ENCODE measurements at regions not wholly inside any gene's neighbourhood (a gene's known extent, or its start where the extent isn't known, plus 50 kb on each side); places are given as distances from the start of the nearest gene placed in this dataset.

DNA sequence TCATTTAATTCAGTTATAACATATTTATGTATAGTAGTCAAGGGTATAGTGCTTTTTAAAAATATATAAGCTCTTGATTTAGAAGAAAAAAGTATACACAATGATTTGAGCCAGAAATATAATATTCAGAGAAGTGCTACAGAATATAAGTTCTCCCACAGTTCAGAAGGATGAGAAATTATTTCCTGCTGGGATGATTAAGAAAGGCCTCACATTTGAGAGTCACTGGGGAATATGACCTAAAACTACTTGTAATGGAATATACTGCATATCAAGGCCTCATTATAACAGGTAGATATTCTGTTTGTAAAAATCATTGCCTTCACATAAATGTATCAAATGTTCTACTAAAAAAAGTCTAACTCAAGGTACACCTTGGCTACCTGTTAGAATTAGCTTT lies 203.5 kb downstream of the MBD2 start:
- intact Hi-C loops (cut with micrococcal nuclease): no loop called here

DNA sequence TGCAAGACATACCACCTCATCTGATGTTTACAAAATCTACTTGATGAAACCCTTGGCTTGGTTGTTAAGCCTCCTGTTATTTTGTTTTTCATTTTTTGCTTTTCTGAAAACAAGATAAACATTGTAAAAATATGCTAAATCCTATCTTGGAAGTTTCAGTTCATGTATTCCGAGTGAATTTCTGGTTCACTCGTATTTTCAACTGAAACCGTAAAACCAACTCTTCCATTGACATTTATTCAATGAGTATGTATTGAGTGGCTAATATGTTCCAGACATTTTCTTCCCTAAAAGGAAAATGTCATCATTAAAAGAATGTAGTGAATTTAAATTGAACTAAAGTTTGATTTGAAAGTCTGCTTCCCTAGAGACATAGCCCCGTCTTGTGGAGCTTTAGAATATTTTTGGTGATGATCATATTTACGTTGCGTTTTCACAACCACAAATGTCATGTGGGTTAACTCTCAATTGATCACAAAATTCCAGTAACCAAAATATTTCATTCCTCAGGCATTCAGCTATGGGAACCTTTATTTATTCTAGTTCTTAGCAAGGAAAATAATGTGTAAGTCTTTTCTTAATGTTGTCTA lies 204.2 kb downstream of the MBD2 start:
- intact Hi-C loops (cut with micrococcal nuclease): no loop called here

DNA sequence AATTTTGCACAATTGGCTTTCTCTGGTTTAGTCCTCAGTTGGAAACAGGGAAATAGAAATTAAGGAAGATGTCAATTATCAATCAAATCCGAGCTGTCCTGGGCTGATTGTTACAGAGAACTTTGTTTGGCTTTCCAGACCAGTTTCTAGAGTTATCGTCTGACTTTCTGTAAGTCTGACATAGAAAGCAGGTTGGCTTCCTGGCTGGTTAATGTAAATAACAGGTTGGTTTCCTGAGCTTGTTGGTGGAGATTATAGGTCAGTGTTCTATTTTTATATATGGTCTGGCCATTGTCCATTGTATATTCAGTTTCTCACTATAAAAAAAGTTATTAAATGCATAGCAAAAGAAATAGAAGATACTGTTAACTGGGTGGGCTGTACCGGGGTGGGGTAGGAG lies 204.8 kb downstream of the MBD2 start:
- intact Hi-C loops (cut with micrococcal nuclease): loop anchor here (5.0 kb wide), 1 partner anchor 1337 kb away; no protein-coding TSS in a partner anchor

DNA sequence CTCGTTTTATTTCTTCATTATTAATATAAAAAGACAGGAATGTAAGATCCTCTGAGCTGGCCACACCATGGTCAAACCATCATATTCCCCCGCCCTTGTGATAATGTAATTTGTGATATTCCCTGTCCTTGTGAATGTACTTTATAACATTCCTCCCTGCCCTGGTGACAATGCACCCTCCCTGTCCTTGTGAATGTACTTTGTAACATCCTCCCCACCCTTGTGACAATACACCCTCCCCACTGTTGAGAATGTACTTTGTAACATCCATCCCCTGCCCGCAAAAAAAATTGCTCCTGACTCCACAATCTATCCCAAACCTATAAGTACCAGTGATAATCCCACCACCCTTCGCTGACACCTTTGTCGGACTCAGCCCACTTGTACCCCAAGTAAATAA lies 211.0 kb downstream of the MBD2 start:
- intact Hi-C loops (cut with micrococcal nuclease): no loop called here

DNA sequence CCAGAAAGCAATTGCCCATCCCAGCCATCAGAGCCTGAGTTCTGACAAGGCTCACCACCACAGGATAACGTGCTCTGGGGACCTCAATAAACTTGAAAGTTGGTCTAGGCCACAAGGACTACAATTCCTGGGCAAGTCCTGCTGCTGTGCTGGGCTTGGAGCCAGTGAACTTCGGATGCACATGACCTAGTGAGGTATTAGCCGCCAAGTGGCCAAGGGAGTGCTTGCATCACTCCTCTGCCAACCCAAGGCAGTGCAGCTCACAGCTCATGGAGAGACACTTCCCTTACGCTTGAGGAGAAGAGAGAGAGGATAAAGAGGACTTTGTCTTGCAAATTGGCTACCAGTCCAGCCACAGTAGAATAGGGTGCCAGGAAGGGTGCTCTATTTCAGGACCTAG lies 219.6 kb downstream of the MBD2 start:
- intact Hi-C loops (cut with micrococcal nuclease): no loop called here

DNA sequence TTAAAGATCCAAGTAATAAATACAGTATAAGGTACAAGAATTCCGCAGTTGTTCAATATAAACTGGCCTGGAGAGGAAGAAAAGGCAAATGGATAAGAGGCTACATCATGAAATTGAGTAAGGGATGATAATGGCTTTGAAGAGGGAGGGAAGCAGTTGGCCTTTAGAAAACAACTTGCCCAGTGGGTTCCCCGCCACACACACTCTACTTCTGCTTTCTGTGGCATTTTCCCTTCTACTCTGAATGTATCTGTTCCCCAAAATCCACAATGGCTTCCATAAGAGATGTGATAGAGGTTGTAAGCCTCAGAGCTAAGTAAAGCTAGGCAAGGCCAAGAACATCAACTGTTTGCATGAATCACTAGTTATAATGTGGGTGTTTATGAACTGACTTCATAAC lies 221.3 kb downstream of the MBD2 start:
- intact Hi-C loops (cut with micrococcal nuclease): no loop called here

DNA sequence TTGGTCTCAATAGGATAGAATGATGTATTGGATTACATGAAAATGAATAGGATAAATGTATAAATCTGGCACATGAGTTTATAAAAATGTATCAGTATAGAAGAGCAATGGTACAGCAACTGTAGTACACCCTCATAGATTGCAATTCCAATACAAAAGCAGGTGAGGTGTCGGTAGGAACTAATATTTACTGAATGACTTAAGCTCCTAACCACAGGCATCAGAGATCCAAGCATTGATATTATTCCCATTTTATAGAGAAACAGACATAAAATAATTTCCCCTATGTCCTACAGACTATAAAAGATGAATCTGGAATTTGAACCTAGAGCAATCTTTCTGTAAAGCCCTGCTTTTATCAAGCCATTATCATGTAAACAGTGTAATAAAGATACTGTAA lies 227.4 kb downstream of the MBD2 start:
- intact Hi-C loops (cut with micrococcal nuclease): no loop called here

DNA sequence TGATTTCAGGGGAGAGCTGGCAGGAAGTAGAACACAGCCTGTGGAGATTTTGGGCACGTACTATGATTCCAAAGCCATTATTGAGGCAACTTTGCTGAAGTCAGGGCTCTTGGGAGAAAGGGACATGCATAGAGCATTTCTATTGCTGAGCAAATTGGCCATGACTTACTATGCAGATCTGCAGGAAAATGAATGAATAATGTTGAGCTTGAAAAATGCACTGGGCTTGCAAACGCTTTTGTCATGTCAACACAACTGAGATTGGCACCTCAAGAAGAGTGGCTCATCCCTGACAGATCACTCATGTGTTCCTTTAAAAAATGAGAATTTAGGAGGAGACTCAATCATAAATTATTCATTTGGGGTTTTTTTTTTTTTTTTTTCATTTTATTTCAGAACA lies 230.5 kb downstream of the MBD2 start:
- intact Hi-C loops (cut with micrococcal nuclease): no loop called here

DNA sequence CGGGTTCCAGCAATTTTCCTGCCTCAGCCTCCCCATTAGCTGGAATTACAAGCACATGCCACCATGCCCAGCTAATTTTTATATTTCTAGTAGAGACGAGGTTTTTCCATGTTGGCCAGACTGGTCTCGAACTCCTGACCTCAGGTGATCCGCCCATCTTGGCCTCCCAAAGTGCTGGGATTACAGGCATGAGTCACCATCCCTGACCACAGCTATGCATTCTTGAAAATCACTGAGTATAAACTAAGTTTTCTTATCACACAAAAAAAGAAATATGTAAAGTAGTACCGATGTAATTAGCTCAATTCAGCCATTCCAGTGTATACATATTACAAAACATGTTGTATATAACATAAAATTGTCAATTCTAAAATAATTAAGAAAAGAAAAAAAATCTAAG lies 232.7 kb downstream of the MBD2 start:
- intact Hi-C loops (cut with micrococcal nuclease): no loop called here

DNA sequence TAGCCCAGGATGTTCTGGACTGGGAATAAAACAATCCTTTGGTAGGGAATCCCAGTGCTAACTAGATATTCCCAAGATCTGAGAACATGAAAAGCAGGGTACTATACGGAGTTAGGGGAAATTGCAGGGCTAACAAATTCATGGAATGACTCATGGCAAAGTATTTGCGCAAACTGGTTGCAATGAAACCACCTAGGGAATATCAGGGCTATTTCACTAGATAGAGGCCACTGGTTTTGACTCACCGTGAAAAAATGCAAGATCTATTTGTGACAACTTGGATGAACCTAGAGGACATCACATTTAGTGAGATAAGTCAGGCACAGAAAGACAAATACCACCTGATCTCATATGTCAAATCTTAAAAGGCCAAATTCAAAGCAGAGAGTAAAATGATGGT lies 233.3 kb downstream of the MBD2 start:
- intact Hi-C loops (cut with micrococcal nuclease): no loop called here

DNA sequence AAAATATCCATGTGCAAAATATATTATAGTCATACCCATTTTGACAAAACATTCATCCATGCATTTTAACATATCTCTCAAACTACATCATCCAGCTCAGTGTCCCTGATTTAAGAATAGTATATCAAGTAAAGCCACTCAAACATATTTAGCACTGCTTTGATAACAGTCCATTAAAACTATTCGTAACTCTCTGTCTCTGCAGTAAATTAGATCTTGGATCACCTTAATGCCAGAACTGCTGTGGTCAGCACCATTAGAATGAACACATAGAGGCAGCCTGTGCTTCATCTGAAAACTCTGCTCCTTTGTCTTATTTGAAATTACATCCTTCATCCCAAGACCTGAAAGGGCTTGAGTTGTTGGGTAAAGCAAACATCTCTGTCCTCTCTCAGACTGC lies 234.0 kb downstream of the MBD2 start:
- intact Hi-C loops (cut with micrococcal nuclease): no loop called here

DNA sequence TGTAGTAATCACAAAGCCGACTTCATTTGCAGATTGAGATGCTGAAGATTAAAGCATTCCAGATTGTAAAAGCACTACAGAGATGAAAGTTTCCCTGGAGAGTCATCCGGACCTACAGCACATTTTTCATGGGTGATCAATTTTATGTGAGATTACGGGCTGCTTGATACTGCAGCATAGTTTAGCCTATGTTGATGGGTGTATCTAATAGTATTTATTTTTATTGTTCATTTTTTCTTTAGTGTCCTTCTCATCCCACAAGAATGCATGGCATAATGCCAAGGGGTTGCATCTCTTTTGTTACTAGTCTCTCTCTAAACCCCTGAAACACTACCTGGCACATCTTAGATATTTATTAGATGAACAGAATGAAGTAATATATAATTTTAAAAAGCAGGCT lies 240.4 kb downstream of the MBD2 start:
- intact Hi-C loops (cut with micrococcal nuclease): no loop called here

DNA sequence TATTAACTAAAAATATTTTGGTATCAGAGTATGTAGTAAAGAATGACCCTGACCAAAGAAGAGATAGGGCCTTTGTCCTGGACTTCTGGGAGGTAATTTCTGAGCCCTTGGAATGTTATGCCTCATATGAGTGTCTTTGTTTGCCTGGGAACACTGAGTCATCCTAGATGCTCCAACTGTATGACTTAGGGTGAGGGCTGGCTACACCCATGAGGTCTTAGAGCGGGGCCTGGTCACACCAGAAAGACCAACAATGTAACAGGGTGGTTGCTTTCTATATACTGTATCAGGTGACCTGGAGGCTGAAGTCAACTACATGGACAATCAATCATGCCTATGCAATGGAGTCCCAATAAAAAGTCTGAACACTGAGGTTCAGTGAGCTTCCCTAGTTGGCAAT lies 253.1 kb downstream of the MBD2 start:
- intact Hi-C loops (cut with micrococcal nuclease): no loop called here

DNA sequence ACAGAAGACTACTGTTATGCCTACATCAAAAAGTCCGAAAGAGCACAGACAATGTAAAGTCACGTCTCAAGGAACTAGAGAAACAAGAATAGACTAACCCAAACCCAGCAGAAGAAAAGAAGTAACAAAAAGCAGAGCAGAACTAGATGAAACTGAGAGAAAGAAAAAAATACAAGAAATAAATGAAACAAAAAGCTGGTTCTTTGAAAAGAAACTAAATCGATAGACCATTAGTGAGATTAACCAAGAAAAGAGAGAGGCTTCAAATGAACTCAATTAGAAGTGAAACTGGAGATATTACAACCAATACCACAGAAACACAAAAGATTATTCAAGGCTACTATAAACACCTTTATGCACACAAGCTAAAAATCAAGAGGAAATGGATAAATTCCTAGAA lies 271.8 kb downstream of the MBD2 start:
- intact Hi-C loops (cut with micrococcal nuclease): no loop called here

DNA sequence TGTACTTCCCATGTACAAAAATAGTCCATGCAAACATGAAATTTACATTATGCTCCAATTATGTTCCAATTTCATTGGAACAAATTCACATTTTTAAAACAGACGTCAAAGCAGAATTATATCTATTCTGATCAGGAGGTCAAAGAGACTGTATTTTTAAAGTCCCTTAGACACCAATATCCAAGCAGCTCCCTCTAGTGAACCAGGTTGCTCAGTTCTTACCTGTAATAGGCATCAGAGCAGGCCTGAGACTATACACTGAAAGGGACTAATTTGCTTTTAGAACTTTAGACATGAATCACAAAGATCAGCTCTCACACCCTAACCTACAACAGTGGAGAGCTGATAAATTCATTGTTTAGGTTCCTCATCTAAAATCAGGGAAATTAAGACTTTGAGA lies 273.9 kb downstream of the MBD2 start:
- intact Hi-C loops (cut with micrococcal nuclease): no loop called here

DNA sequence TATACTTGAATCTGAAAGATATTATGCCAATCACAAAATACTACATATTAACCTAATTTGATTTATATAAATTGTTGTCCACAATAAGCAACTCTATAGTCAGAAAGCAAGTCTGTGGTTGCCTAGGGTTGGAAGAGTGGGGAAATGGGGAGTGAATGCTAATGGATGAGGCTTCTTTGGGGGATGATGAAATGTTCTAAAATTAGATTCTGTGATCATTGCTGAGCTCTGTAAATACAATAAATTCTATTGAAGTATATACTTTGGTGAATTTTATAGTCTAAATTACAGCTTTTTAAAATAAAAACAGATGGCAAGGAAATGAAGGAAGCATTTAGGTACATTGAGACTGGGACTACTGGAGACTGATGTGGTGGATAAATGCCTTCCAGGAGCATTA lies 275.5 kb downstream of the MBD2 start:
- intact Hi-C loops (cut with micrococcal nuclease): no loop called here

DNA sequence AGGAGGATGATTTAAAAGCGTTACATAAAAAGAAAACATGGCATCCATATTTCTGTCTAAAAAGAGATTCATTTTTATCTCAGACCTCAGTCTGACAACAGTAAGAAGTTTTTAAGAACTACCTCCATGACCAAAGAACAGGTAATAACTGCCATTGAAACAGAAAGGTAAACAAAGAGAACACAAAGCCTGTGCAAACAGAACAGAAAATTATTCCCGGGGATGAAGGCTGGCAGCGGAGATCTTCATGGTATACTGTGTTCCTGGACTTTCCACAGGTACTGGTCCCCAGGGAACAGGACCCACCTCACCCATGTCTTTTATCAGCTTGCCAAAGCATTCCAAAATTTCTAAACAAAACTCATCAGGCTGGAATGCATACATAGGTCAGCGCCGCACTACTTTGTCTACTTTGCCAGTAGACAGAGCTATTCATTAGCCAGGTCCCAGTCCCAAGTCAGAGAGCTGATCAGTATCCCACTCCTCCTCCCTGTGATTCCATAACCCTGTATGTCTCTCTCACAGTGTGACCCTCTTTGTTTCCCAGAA lies 277.3 kb downstream of the MBD2 start:
- intact Hi-C loops (cut with micrococcal nuclease): no loop called here

DNA sequence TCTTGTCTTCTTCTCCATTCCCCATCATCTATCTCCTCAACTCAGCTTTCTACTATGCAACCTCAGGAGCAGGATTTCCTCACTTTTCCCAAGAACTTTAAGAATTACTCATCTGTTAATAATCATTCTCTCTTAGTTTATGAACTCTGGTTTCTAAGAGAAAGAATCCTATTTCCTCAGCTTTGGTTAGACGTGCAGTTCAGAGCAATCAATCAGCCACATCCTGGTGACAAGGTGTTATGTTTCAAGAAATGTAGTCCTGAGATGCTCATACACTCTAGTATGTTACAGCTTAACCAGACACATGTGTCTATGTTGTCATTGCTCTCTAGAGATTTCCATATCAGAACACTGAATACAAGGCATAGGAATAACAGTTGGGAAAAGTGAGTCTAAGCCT lies 277.9 kb downstream of the MBD2 start:
- intact Hi-C loops (cut with micrococcal nuclease): no loop called here

DNA sequence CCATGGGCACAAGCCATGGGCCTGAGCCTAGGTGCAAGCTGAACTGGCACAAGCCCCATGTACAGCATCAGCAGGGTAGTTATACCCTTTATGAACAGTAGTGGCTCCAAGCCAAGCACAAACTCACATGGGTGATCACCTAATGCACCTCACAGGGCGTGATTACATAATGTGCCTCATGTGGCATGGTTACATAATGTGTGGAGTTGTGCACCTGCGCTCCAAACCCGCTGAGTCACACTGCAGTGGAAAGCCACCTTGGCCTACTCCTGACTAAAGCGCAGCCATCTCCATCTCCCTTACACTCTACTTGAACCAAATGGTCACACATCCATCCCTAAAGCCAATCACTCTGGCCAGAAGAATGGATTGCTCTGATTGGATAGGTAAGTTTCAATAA lies 279.7 kb downstream of the MBD2 start:
- intact Hi-C loops (cut with micrococcal nuclease): no loop called here

DNA sequence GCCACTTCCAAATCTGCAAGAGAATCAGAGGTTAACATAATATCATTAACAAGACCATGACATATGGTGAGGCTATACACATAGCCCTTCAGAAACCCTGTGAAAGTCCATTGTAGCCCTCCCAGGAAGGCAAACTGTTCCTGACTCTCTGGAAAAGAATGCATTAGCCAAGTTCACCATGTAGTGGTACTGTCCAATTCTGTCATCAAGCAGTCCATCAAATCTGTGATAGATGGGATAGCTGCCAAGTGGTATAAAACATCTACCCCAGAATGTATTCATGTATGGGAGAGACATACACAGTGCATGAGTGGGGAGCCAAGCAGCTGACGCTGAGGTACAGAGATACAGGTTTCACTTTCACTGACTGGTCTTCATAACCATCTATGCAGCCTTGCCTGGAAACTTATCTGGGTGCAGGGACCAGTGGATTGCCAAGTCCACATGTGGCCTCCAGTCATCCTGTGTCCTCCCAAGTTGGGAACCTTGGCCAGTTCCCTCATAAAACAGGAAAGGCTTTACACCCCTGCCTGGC lies 281.1 kb downstream of the MBD2 start:
- intact Hi-C loops (cut with micrococcal nuclease): no loop called here

DNA sequence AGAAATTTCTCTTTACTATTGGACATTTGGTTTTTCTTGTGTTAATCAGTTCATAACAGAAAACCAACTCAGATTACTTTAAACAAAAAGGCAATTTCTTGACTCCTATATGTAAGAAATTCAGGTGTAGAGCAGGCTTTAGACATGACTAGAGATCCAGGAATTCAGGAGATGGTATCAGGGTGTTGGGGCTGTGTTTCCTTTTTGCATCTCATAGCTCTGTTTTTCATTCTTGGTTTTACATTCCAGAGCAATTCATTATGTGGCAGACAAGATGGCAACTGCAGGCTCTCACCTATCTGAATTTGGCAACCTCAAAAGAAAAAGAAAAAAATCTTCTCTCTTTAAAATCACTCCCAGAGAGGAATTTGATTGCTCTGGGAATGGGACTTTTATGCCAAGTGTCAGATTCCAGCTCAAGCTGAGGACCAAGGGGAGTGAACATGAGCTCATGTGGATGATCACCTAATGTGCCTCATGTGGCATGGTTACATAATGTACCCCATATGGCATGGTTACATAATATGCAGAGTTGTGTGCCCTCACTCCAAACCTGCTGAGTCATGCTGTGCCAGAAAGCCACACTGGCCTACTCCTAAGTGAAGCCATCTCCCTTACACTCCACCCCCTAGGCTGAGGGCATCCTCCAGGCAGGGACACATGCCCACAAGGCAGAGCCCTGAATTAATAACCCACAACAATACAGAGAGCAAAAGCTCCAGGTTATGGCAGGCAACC lies 282.7 kb downstream of the MBD2 start:
- intact Hi-C loops (cut with micrococcal nuclease): no loop called here

DNA sequence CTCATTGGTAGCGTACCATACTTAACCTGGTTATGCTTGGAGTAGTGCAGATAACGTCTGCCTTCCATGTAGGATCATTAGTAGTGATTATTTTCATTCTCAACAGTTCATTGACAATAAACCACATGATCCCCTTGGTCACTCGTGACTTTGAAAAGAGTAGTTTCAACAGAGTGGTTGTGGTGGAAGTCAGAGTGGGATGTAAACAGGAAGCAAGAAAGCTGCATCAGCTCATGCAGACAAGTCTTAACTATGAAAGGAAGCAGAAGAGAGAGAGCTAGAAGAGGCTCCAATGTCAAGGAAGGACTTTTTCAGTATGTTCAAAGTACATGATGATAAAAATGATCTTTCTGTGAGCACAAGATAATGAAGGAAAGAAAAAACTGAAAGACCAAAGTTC lies 287.4 kb downstream of the MBD2 start:
- intact Hi-C loops (cut with micrococcal nuclease): no loop called here

DNA sequence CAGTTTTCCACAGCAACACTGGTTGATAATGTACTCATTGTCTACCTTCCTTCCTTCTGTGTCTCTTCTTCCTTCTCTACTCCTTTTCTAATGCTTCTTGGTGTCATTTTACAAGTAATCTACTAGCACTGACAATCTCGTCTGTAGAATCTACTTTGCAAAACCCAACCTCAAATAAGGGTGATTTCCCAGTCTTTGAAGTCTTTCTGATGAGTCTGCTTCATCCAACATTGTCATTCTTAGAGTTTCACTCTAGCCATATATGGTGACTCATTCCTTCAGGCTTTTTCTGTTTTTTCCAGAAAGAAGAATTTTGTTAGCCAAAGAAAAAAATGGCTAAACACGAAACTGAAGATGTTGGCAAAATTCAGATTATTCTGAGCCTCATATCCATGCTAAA lies 288.7 kb downstream of the MBD2 start:
- intact Hi-C loops (cut with micrococcal nuclease): no loop called here
